ENCODE measurements at regions not wholly inside any gene's neighbourhood (a gene's known extent, or its start where the extent isn't known, plus 50 kb on each side); places are given as distances from the start of the nearest gene placed in this dataset.
A peak's percentile ranks its signal among the peaks of the same experiment; 100 is the strongest.

GRCh38 chr13:67341406-67341805 is 111.3 kb upstream of the PCDH9 start:
- Histone ChIP-seq H3K4me2 (no peak overlapping the region), H2AFZ (ENCODE audit: low read depth) (no peak overlapping the region), H3K27me3 (ENCODE audit: insufficient read depth, low read depth) (no peaks in the 10 kb centered on the region), H3K4me3 (IDR thresholded peaks at IDR 0.05; ENCODE audit: insufficient read depth, low read depth, low read length) (no peak overlapping the region), H3K36me3 (ENCODE audit: insufficient read depth) (no peaks in the 10 kb centered on the region), H3K9ac (no peak overlapping the region), H3K27ac (no peak overlapping the region), H3K79me2 (ENCODE audit: insufficient read depth, low read depth) (no peaks in the 10 kb centered on the region), H4K20me1 (ENCODE audit: insufficient read depth) (no peaks in the 10 kb centered on the region), H3K4me1 (ENCODE audit: low read depth, poor library complexity, severe bottlenecking) (no peaks in the 10 kb centered on the region)
- no peak for TF ChIP-seq CTCF (conservative IDR thresholded peaks at IDR 0.05; ENCODE audit: low read depth, low read length)

DNA sequence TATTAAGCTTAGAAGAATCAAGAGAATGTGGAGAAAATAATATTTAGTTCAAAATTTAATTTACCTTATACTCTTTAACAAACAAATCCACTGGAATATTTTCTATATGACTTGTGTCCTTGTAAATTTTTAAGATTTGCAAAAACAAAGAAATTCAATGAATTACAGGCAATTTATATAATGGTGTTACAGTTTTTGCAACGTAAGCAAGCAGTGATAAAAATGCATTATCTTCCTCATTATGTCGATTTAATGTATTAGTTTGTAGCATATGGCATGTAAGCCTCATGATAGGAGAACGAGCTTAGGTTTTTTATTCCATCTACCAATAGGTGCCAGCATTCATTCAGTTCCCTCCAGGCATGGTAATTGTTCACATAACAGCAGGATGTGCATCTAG is 100.0 kb upstream of the PCDH9 start:
- TF ChIP-seq CTCF (conservative IDR thresholded peaks at IDR 0.05; ENCODE audit: low read depth, low read length): no peak
- no peak overlapping the region for H3K9ac ChIP-seq
- no peak overlapping the region for H3K4me3 ChIP-seq (IDR thresholded peaks at IDR 0.05; ENCODE audit: insufficient read depth, low read depth, low read length)
- H4K20me1 ChIP-seq (ENCODE audit: insufficient read depth): no peaks in the 10 kb centered on the region
- H3K27ac ChIP-seq: no peak overlapping the region
- no peak overlapping the region for H3K4me2 ChIP-seq
- no peaks in the 10 kb centered on the region for H3K4me1 ChIP-seq (ENCODE audit: low read depth, poor library complexity, severe bottlenecking)
- no peak overlapping the region for H2AFZ ChIP-seq (ENCODE audit: low read depth)
- H3K36me3 ChIP-seq (ENCODE audit: insufficient read depth): no peaks in the 10 kb centered on the region
- H3K27me3 ChIP-seq (ENCODE audit: insufficient read depth, low read depth): no peaks in the 10 kb centered on the region
- no peaks in the 10 kb centered on the region for H3K79me2 ChIP-seq (ENCODE audit: insufficient read depth, low read depth)

DNA sequence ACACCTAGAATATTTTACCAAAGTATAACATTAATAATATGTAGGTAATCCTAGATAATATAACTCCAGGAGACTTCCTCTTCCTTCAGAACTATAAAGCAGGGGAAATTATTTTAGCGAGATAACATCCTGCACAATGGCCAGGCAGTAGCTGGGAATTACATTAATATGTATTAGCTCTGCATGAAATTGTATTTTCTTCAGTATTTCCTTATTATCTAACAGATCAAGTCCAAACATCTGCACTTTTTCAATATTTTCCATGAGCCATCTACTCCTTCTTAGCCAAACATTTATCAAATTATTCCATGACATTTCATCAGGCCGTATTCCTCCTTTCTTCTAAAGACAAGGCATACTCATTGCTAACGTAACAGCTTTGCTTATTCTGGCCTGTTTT is 98.8 kb upstream of the PCDH9 start:
- TF ChIP-seq CTCF (conservative IDR thresholded peaks at IDR 0.05; ENCODE audit: low read depth, low read length): no peak
- Histone ChIP-seq H3K9ac (no peak overlapping the region), H3K27me3 (ENCODE audit: insufficient read depth, low read depth) (no peaks in the 10 kb centered on the region), H3K36me3 (ENCODE audit: insufficient read depth) (no peaks in the 10 kb centered on the region), H3K4me3 (IDR thresholded peaks at IDR 0.05; ENCODE audit: insufficient read depth, low read depth, low read length) (no peak overlapping the region), H3K27ac (no peak overlapping the region), H2AFZ (ENCODE audit: low read depth) (no peak overlapping the region), H3K4me1 (ENCODE audit: low read depth, poor library complexity, severe bottlenecking) (no peaks in the 10 kb centered on the region), H4K20me1 (ENCODE audit: insufficient read depth) (no peaks in the 10 kb centered on the region), H3K79me2 (ENCODE audit: insufficient read depth, low read depth) (no peaks in the 10 kb centered on the region), H3K4me2 (no peak overlapping the region)

DNA sequence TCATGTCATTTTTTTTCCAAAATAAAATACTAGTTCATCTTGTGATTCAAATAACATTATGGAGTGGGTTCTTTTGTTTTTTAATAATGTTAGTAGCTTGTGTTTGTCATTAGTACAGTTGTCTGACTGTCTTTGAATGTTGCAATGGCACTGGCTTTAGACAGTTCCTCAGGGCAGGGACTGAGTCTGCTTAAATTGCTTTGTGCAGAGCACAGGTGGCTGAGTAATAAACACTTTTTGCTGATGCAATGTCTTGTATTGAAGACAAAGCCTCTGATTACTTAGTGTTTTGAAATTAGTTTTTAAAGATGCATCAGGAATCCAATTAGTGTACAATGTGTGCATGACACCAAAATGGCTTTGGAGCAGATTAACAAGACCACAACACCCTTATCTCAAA is 88.7 kb upstream of the PCDH9 start:
- Histone ChIP-seq H3K4me1 (ENCODE audit: low read depth, poor library complexity, severe bottlenecking) (peaks cover 25% of the 10 kb centered on the region), H3K4me2 (peak overlapping the region; percentile 18; the same call in 1 of the 2 replicates), H3K4me3 (IDR thresholded peaks at IDR 0.05; ENCODE audit: insufficient read depth, low read depth, low read length) (no peak overlapping the region), H3K9ac (no peak overlapping the region), H2AFZ (ENCODE audit: low read depth) (no peak overlapping the region), H3K79me2 (ENCODE audit: insufficient read depth, low read depth) (no peaks in the 10 kb centered on the region), H3K27ac (peak overlapping the region; percentile 61), H4K20me1 (ENCODE audit: insufficient read depth) (no peaks in the 10 kb centered on the region), H3K27me3 (ENCODE audit: insufficient read depth, low read depth) (no peaks in the 10 kb centered on the region), H3K36me3 (ENCODE audit: insufficient read depth) (no peaks in the 10 kb centered on the region)
- no peak for TF ChIP-seq CTCF (conservative IDR thresholded peaks at IDR 0.05; ENCODE audit: low read depth, low read length)
